ENCODE measurements at regions not wholly inside any gene's neighbourhood (a gene's known extent, or its start where the extent isn't known, plus 50 kb on each side); places are given as distances from the start of the nearest gene placed in this dataset.
A peak's percentile ranks its signal among the peaks of the same experiment; 100 is the strongest.

DNA sequence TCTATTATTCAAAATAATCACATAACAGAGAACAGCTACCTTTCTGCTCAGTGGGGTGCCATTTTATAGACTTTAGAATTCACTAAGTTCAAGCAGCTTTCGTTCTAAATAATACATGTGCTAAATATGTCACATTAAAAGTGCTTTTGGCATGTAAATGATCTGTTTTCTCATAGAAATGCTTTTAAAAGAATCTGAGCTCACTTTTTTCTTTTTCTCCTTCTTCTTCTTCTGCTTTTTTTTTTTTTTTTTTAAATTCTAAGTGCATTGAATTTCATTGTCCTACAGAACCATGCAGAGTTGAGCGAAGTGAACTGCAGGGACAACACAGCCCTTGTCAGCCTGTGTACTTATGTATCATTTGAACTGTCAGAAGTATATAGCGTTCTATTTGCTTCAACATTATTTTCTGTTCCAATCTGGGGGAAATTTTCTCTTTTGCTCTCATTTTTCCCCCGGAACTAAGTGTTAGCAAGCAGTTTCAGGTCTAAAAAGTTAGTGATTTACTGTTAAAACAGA is 193.8 kb upstream of the TMCO5A start:
- TF ChIP-seq, protein P1, sequence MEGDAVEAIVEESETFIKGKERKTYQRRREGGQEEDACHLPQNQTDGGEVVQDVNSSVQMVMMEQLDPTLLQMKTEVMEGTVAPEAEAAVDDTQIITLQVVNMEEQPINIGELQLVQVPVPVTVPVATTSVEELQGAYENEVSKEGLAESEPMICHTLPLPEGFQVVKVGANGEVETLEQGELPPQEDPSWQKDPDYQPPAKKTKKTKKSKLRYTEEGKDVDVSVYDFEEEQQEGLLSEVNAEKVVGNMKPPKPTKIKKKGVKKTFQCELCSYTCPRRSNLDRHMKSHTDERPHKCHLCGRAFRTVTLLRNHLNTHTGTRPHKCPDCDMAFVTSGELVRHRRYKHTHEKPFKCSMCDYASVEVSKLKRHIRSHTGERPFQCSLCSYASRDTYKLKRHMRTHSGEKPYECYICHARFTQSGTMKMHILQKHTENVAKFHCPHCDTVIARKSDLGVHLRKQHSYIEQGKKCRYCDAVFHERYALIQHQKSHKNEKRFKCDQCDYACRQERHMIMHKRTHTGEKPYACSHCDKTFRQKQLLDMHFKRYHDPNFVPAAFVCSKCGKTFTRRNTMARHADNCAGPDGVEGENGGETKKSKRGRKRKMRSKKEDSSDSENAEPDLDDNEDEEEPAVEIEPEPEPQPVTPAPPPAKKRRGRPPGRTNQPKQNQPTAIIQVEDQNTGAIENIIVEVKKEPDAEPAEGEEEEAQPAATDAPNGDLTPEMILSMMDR (IDR thresholded peaks at IDR 0.05), result no peak
- DNase-seq (ENCODE audit: low spot score), result no peak
- Histone ChIP-seq H3K4me3 (no peak overlapping the region), H3K27ac (no peak overlapping the region)

DNA sequence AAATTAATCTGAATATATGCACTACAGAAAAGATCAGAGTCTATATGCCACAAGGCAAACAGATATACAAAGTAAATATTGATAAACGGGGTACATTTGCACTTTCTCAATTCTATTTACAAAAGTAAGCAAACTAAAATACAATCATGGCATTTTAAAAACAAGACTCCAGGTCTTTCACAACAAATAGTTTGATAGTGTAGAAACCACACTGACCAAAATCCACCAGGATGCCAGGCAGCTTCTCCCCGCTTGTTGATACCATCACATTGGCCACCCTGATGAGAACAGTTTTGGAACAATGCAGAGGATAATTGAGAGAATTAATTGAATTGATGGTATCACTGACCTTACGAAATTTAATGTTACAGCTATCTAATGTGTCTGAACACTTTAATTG is 190.6 kb upstream of the TMCO5A start:
- DNase-seq (ENCODE audit: low spot score), result no peak
- H3K4me3 ChIP-seq, result no peak overlapping the region
- TF ChIP-seq, protein P1 (IDR thresholded peaks at IDR 0.05), result no peak

GRCh38 chr15:37744521-37744920 is 189.9 kb upstream of the TMCO5A start:
- TF ChIP-seq, protein P1 (IDR thresholded peaks at IDR 0.05), result no peak
- no peak for DNase-seq (ENCODE audit: low spot score)
- no peak overlapping the region for H3K4me3 ChIP-seq
- no peak overlapping the region for H3K27ac ChIP-seq

More for the DNA sequence above, 190.6 kb upstream of the TMCO5A start:
- H3K27ac ChIP-seq, result no peak overlapping the region

DNA sequence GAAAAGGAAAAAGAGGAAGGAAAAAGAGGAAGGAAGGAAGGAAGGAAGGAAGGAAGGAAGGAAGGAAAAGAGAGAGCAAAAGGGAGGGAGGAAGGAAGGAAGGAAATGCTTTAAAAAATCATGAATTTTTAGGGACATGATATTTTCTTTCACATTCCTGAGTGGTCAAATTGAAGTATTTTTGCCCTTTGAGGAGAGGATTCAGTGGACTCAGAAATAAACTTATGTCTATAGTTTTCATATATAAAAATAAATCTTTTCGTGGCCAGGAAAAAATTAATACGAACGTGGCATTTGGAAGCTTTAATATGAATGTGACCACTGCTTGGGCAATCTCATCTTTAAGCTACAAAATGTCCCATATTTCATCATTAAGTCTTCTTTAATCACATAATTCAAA is 183.0 kb upstream of the TMCO5A start:
- no peak for DNase-seq (ENCODE audit: low spot score)
- Histone ChIP-seq H3K4me3 (no peak overlapping the region), H3K27ac (no peak overlapping the region)
- TF ChIP-seq, protein P1 (IDR thresholded peaks at IDR 0.05), result no peak

- TF ChIP-seq, protein P1 (IDR thresholded peaks at IDR 0.05), result no peak
- Histone ChIP-seq H3K27ac (no peak overlapping the region), H3K4me3 (no peak overlapping the region)
- DNase-seq (ENCODE audit: low spot score), result no peak
Measured at GRCh38 chr15:37756407-37756806, 178.0 kb upstream of the TMCO5A start.

- no peak overlapping the region for H3K4me3 ChIP-seq
- no peak overlapping the region for H3K27ac ChIP-seq
- TF ChIP-seq, protein P1 (IDR thresholded peaks at IDR 0.05), result no peak
- no peak for DNase-seq (ENCODE audit: low spot score)
Measured at GRCh38 chr15:37758412-37758811, 176.0 kb upstream of the TMCO5A start.

GRCh38 chr15:37764733-37765191 is 169.7 kb upstream of the TMCO5A start:
- DNase-seq (ENCODE audit: low spot score), result no peak
- no peak overlapping the region for H3K27ac ChIP-seq
- H3K4me3 ChIP-seq, result no peak overlapping the region
- TF ChIP-seq, protein P1 (IDR thresholded peaks at IDR 0.05), result peak; percentile 19

Measured in coronary artery (tissue), 2 donors.